Heart left ventricle (tissue), 16 donors: ENCODE measurements at regions not wholly inside any gene's neighbourhood (a gene's known extent, or its start where the extent isn't known, plus 50 kb on each side); places are given as distances from the start of the nearest gene placed in this dataset.

Source experiments
- ATAC-seq, 4 donors: fragments of 200-7000 bp; cut with Tn5 transposase; one replicate each; pipeline ENCODE4 v1.9.1; 2020 to 2022; ENCODE audit warnings: moderate library complexity in 4 of 4, mild to moderate bottlenecking in 3 of 4, moderate number of reproducible peaks in 1 of 4
- DNase-seq, 5 donors: peaks; one replicate each; pipeline ENCODE4 v3.0.0-alpha.2; 2020
- H3K27ac ChIP-seq, 12 donors: fragments of 200-600 bp; sonication (generic) in 4 of 12; one replicate each; pipeline versions ENCODE4 v1.5.0 to v1.8.0; 2016 to 2022; ENCODE audit warnings: mild to moderate bottlenecking in 2 of 12
- H3K27me3 ChIP-seq, 9 donors: fragments of 200-600 bp; sonication (generic) in 2 of 9; one replicate each; pipeline versions ENCODE4 v1.5.1 to v1.8.0; 2016 to 2022; ENCODE audit warnings: mild to moderate bottlenecking in 3 of 9
- H3K36me3 ChIP-seq, 9 donors: fragments of 200-600 bp; sonication (generic) in 2 of 9; one replicate each; pipeline versions ENCODE4 v1.5.0 to v1.8.0; 2018 to 2022; ENCODE audit warnings: mild to moderate bottlenecking in 2 of 9
- H3K4me1 ChIP-seq, 12 donors: fragments of 200-600 bp; sonication (generic) in 4 of 12; one replicate each; pipeline versions ENCODE4 v1.5.0 to v1.8.0; 2016 to 2022; ENCODE audit warnings: mild to moderate bottlenecking in 3 of 12
- H3K4me3 ChIP-seq, 12 donors: fragments of 200-600 bp; sonication (generic) in 4 of 12; one replicate each; pipeline versions ENCODE4 v1.5.0 to v1.8.0; 2017 to 2022; ENCODE audit warnings: mild to moderate bottlenecking in 9 of 12, moderate library complexity in 4 of 12
- H3K9me3 ChIP-seq, 12 donors: fragments of 200-600 bp; sonication (generic) in 4 of 12; one replicate each; pipeline versions ENCODE4 v1.5.0 to v1.8.0; 2016 to 2022; ENCODE audit warnings: mild to moderate bottlenecking in 1 of 12
- POLR2A ChIP-seq, 2 donors: fragments of 450-650 bp; IDR thresholded peaks; one replicate each; pipeline ENCODE4 v1.6.1; 2017; ENCODE audit warnings: antibody characterized with exemption in 2 of 2, mild to moderate bottlenecking in 2 of 2, moderate library complexity in 2 of 2
- WGBS, 4 donors: extraction: QIAGEN DNeasy Blood & Tissue Kit in 2 of 4; methylation state at CpG; one replicate each; pipeline versions ENCODE4 v1.1.5 to v1.1.7; 2013 to 2018; 5-methylcytosine and 5-hydroxymethylcytosine counted together
- intact Hi-C, 10 donors: fragments of 100-400 bp; cut with DNase I; formaldehyde crosslinking; loops; one replicate each; pipeline versions ENCODE4 v1.11.1 to v1.14.2; 2022
- TF ChIP-seq, protein P1 (sequence below), 12 donors: fragments of 200-600 bp; sonication (generic) in 4 of 12; IDR thresholded peaks; one replicate each; pipeline versions ENCODE4 v1.5.0 to v1.8.0; 2018 to 2022; ENCODE audit warnings: antibody characterized with exemption in 12 of 12, mild to moderate bottlenecking in 5 of 12
- donor health status: ischemic (EF 13 %, LVEDD 7.1; RV severe dilation, severe dysfunction).
- donor health status: healthy with polysubstance abuse.
- donor health status: DM: no; HTN: yes; CAD: no.
- donor health status: DM: no; HTN: no; CAD: no.
- donor health status: ischemic (EF 25% LVEDD 6.9; RV normal size, moderate dysfunction).
- donor health status: ischemic (EF 25% LVEDD 5.7; RV mildly dilated, moderate dysfunction).
- donor health status: healthy.
- donor health status: DM: yes; HTN: yes; CAD: no.
- donor health status: ischemic (EF 35%, LVEDD 5.7; RV mildly dilated, moderate dysfunction).
- donor health status: nonischemic (EF 11% LVEDD 7.7; RV severe dilation, severe dysfunction).
- donor health status: DM: yes; HTN: yes; CAD: no.
- donor health status: PGD.
- donor health status: ischemic (EF 29% LVEDD 5.4; RV normal size, mild dysfunction).
- donor health status: nonischemic (EF 23%, LVEDD 6.1; RV moderate dilation, normal function).

DNA sequence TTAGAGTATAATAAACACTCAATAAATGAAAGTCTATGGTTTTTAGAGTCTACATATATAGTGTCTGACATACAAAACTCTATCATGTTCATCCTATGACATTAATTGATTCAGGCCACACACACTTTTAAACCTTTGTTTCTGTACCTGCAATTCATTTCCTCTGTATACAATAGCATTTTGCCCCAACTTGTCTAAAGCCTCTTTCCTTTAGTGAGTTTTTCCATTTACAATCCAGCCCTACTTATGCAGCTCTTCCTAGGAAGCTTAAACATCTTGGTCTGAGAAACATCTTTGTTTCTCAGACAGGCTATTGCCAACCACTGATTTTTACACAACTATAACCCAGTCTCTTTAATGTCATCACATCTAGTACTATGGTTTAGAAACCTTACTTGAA, 214.7 kb upstream of the SLC16A7 start:
- peaks cover 0 to 2% (median 0%) of the 10 kb centered on the region in 9 donors for H3K27me3 ChIP-seq
- TF ChIP-seq POLR2A (IDR thresholded peaks at IDR 0.05) = no peak
- TF ChIP-seq, protein P1, sequence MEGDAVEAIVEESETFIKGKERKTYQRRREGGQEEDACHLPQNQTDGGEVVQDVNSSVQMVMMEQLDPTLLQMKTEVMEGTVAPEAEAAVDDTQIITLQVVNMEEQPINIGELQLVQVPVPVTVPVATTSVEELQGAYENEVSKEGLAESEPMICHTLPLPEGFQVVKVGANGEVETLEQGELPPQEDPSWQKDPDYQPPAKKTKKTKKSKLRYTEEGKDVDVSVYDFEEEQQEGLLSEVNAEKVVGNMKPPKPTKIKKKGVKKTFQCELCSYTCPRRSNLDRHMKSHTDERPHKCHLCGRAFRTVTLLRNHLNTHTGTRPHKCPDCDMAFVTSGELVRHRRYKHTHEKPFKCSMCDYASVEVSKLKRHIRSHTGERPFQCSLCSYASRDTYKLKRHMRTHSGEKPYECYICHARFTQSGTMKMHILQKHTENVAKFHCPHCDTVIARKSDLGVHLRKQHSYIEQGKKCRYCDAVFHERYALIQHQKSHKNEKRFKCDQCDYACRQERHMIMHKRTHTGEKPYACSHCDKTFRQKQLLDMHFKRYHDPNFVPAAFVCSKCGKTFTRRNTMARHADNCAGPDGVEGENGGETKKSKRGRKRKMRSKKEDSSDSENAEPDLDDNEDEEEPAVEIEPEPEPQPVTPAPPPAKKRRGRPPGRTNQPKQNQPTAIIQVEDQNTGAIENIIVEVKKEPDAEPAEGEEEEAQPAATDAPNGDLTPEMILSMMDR (IDR thresholded peaks at IDR 0.05) = no peak
- intact Hi-C loops = no loop called here
- H3K4me1 ChIP-seq = no peaks in the 10 kb centered on the region
- H3K27ac ChIP-seq = no peak overlapping the region
- no peaks in the 10 kb centered on the region for H3K9me3 ChIP-seq
- H3K36me3 ChIP-seq = no peaks in the 10 kb centered on the region
- H3K4me3 ChIP-seq = no peak overlapping the region
- ATAC-seq (no peak), DNase-seq (no peak)

DNA sequence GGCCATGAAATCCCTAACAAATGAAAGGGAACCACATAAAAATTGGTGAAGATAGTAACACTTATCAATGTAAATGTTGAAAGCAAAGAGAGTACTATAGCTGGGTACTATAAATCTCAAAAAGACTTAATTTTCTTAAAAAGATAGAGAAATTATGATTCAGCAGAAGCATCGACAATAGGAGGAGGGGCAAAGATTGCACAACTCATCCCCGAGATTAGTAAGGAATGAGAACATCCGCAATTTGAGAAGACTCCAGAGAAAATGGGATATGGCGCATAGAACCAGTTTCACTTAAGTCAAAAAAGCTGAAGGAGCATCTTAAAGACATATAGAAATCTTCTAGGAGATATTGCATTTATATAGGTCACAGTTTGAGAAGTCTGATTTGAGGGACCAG, 220.2 kb upstream of the SLC16A7 start:
- 85 to 91% (median 87%) methylated on average over 4 of the region's 4 CpGs for WGBS, 4 donors
- TF ChIP-seq POLR2A (IDR thresholded peaks at IDR 0.05) = no peak
- TF ChIP-seq, protein P1 (IDR thresholded peaks at IDR 0.05) = no peak

DNA sequence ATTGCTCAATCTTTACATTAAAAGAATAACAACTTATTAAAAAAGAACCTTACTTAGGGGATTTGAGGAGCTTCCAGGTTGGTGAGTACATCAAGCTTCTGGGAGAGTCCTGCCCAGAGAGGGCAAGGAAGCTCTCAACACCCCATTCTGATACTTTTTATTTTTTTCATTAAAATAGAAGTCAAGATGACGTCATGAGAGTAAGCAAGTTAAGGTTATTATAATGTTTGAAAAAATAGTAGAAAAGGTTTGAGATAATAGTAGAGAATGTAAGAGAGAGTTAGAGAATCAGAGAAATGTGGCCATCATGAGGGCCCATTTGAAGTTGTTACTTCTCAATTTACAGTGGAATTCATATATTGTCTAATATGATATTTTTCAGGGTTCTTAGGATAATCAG, 221.0 kb upstream of the SLC16A7 start:
- Histone ChIP-seq H3K9me3 (no peaks in the 10 kb centered on the region), H3K27me3 (no peaks in the 10 kb centered on the region), H3K36me3 (no peaks in the 10 kb centered on the region), H3K4me1 (no peaks in the 10 kb centered on the region), H3K4me3 (no peak overlapping the region), H3K27ac (no peak overlapping the region)
- intact Hi-C loops = no loop called here
- TF ChIP-seq, protein P1 (IDR thresholded peaks at IDR 0.05) = no peak
- no peak for TF ChIP-seq POLR2A (IDR thresholded peaks at IDR 0.05)
- DNase-seq (no peak), ATAC-seq (no peak)
- 71 to 85% (median 77%) methylated on average over 1 of the region's 1 CpG for WGBS, 4 donors

More for the DNA sequence above, 220.2 kb upstream of the SLC16A7 start:
- DNase-seq (no peak), ATAC-seq (no peak)
- H3K27ac ChIP-seq = no peak overlapping the region
- peaks cover 0 to 2% (median 0%) of the 10 kb centered on the region in 9 donors for H3K27me3 ChIP-seq
- H3K4me3 ChIP-seq = no peak overlapping the region
- H3K4me1 ChIP-seq = no peaks in the 10 kb centered on the region
- H3K9me3 ChIP-seq = no peaks in the 10 kb centered on the region
- intact Hi-C loops = no loop called here
- H3K36me3 ChIP-seq = no peaks in the 10 kb centered on the region

DNA sequence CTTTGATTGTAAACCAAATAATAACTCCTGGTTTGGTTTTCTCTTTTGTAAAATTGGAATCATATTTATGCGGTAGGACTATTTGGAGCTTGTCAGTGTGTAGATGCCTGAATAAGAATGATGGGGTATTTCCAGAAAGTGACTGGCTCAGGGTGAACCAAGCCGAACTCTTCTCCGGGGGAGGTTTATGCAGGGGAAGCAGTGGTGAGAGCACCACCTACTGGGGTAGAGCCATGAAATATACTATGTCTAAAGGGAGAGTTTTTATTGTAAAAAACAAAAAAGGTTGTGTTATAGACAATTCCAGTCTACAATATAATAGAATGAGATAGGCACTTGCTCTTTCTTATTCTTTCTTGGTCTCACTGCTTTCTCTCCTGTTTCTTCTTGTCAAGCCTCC, 222.9 kb upstream of the SLC16A7 start:
- Histone ChIP-seq H3K27me3 (no peaks in the 10 kb centered on the region), H3K4me1 (no peaks in the 10 kb centered on the region), H3K36me3 (no peaks in the 10 kb centered on the region), H3K9me3 (no peaks in the 10 kb centered on the region), H3K27ac (no peak overlapping the region), H3K4me3 (no peak overlapping the region)
- ATAC-seq (no peak), DNase-seq (no peak)
- TF ChIP-seq POLR2A (IDR thresholded peaks at IDR 0.05) = no peak
- TF ChIP-seq, protein P1 (IDR thresholded peaks at IDR 0.05) = peak in 1 of 12 donors; percentile 4
- WGBS, 4 donors = 53 to 61% (median 56%) methylated on average over 3 of the region's 3 CpGs
- intact Hi-C loops = no loop called here
